BJ (cell line): ENCODE measurements at regions not wholly inside any gene's neighbourhood (a gene's known extent, or its start where the extent isn't known, plus 50 kb on each side); places are given as distances from the start of the nearest gene placed in this dataset.

Experiments
- CTCF ChIA-PET: fragments of 350-600 bp; formaldehyde crosslinking; extraction: SDS; loops from one replicate; lab custom pipeline; 2021; ENCODE audit warnings: antibody characterized with exemption, inconsistent platforms; lab: Yijun Ruan, JAX
- POLR2A ChIA-PET: fragments of 300-600 bp; sonication (Branson Sonifier 250); formaldehyde crosslinking; extraction: SDS; loops from one replicate; lab custom pipeline; 2021; ENCODE audit warnings: antibody characterized with exemption; lab: Charles Lee
- DNase-seq: peaks from one replicate; pipeline ENCODE4 v3.0.0-alpha.2; 2011; ENCODE audit warnings: low read depth
- H3K27me3 ChIP-seq: 2 replicates; pipeline ENCODE4 v1.6.0; 2011; ENCODE audit warnings: low read length; ENCODE audit not compliant: control insufficient read depth, insufficient read depth
- H3K36me3 ChIP-seq: 2 replicates; pipeline ENCODE4 v1.5.1; 2011; ENCODE audit warnings: low read length; ENCODE audit not compliant: control insufficient read depth, insufficient read depth
- H3K4me3 ChIP-seq: 2 replicates; pipeline ENCODE4 v1.5.1; 2011; ENCODE audit warnings: low read depth, mild to moderate bottlenecking, control low read depth, low read length
- CTCF ChIP-seq: IDR thresholded peaks from 2 replicates; pipeline ENCODE4 v1.5.1; 2011; ENCODE audit warnings: low read depth, mild to moderate bottlenecking, control low read depth, inconsistent platforms, low read length, moderate library complexity; ENCODE audit not compliant: insufficient read depth

- no peak for DNase-seq
- TF ChIP-seq CTCF, result no peak
- POLR2A ChIA-PET, result no interaction called here
- CTCF ChIA-PET, result no interaction called here
- no peaks in the 10 kb centered on the region for H3K27me3 ChIP-seq
- no peak overlapping the region for H3K4me3 ChIP-seq
- no peaks in the 10 kb centered on the region for H3K36me3 ChIP-seq
Measured at GRCh38 chr14:48849741-48850322, 736.3 kb downstream of the RPS29 start.

GRCh38 chr14:48842785-48843184 is 743.4 kb downstream of the RPS29 start:
- Histone ChIP-seq H3K4me3 (no peak overlapping the region), H3K27me3 (no peaks in the 10 kb centered on the region), H3K36me3 (no peaks in the 10 kb centered on the region)
- no peak for TF ChIP-seq CTCF
- POLR2A ChIA-PET, result no interaction called here
- CTCF ChIA-PET, result no interaction called here
- no peak for DNase-seq

GRCh38 chr14:48826058-48826457 is 760.1 kb downstream of the RPS29 start:
- CTCF ChIA-PET, result no interaction called here
- no peaks in the 10 kb centered on the region for H3K27me3 ChIP-seq
- no peak for DNase-seq
- POLR2A ChIA-PET, result no interaction called here
- H3K36me3 ChIP-seq, result no peaks in the 10 kb centered on the region
- TF ChIP-seq CTCF, result no peak
- H3K4me3 ChIP-seq, result no peak overlapping the region

GRCh38 chr14:48814562-48814961 is 771.6 kb downstream of the RPS29 start:
- Histone ChIP-seq H3K36me3 (no peaks in the 10 kb centered on the region), H3K27me3 (no peaks in the 10 kb centered on the region), H3K4me3 (no peak overlapping the region)
- no peak for DNase-seq
- CTCF ChIA-PET, result no interaction called here
- POLR2A ChIA-PET, result no interaction called here
- no peak for TF ChIP-seq CTCF

DNA sequence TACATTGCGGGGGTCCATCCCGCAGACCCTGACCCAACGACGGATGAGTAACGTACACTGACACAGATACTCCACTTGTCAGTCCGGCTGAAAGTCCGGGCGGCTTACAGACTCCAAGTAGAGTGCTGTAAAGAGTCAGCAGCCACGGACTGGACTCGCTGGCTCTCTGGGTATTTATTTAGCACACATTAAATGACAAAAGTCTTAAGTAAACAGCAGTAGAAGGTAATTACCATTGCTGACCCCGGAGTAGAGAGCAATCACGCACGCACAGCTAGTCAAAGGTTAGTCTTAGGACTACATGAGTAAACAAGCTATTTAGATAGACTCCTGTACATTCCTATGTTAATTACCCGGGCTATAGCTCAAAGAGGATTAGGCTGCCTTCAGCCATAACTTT is 780.9 kb downstream of the RPS29 start:
- ChIA-PET POLR2A (no interaction called here), CTCF (no interaction called here)
- no peak for DNase-seq
- no peak overlapping the region for H3K4me3 ChIP-seq
- no peaks in the 10 kb centered on the region for H3K27me3 ChIP-seq
- H3K36me3 ChIP-seq, result no peaks in the 10 kb centered on the region
- TF ChIP-seq CTCF, result no peak
